AG08395 (cell line): ENCODE measurements at regions not wholly inside any gene's neighbourhood (a gene's known extent, or its start where the extent isn't known, plus 50 kb on each side); places are given as distances from the start of the nearest gene placed in this dataset.

Source experiments
- DNase-seq: peaks from one replicate; pipeline ENCODE4 v3.0.0; 2012; ENCODE audit warnings: mixed read lengths, low spot score

DNA sequence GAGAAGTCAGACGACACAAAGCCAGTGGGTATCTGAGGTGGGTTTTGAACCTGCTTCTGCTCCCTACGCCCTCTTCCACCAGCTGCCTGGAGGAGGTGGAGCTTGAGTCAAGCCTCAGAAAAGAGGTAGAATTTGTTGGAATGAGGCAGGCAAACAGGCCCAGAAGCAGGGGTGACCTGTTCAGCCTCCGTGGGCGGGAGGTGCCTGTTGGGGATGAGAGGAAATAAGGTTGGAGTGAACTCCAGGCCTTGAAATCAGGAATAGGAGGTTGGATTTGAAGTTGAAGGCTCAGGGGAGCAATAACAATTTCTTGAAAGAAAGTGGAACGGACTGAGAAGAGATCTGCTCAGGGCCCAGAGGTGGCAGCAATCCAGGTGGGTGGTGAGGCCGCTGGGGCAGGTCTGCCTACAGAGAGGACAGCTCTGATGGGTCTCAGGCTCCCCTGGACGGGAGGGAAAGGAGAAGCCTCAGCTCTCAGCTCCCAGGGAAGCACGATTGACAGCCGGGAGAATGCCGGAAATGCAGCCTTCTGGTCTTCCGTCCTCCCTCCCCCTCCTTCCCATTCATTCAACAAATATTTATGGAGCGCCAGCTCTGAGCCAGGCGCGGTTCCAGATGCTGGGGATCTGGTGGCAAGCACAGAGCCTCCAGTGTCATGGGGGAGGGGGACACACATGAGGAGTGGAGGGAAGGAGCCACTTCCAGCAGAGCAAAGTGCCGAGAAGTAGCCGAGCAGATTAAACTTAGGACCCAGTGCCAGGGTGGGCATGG lies 61.9 kb upstream of the CIBAR2 start:
- DNase-seq, result peak; percentile 89

DNA sequence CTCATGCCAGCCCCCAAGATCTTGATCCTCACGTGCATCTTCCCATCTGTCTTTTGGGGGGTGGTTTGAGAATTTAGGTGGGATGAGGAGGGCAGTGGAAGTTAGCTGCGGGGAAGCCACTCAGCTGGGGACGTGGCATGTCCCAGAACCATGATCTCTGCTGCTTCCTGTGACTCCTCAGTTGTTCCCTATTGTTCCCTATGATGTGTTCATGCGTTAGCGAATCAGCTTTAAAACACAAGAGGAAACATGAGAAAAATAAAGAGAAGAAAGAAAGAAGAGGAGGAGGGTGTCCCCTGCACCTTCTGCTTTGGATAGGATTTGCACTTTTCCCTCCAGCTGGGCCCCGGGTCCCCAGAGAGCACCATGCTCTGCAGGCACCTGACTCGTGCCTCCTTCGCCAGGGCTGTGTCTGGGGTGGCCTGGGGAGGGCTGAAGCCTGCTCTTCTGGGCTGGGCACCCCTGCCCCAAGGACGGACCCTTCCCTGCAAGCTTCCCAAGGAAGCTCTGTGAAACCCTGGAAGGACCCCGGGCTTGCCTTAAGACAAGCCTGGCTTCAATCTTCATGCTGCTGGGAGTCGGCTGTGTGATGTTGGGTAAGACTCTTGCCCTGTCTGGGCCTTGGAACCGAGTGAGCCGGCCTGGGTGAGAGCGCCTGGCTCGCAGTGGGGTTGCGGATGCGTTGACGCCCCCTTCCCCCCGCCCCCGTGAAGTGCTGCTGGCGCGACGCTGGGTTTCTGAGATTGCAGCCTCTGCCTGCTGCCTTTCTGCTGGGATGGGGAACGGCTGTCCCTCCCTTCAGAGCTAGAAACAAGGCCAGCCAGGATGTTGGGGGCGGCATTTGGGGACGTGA lies 62.8 kb upstream of the CIBAR2 start:
- peak; percentile 41 for DNase-seq

GRCh38 chr16:85175724-85176233 lies 63.5 kb upstream of the CIBAR2 start:
- no peak for DNase-seq

DNA sequence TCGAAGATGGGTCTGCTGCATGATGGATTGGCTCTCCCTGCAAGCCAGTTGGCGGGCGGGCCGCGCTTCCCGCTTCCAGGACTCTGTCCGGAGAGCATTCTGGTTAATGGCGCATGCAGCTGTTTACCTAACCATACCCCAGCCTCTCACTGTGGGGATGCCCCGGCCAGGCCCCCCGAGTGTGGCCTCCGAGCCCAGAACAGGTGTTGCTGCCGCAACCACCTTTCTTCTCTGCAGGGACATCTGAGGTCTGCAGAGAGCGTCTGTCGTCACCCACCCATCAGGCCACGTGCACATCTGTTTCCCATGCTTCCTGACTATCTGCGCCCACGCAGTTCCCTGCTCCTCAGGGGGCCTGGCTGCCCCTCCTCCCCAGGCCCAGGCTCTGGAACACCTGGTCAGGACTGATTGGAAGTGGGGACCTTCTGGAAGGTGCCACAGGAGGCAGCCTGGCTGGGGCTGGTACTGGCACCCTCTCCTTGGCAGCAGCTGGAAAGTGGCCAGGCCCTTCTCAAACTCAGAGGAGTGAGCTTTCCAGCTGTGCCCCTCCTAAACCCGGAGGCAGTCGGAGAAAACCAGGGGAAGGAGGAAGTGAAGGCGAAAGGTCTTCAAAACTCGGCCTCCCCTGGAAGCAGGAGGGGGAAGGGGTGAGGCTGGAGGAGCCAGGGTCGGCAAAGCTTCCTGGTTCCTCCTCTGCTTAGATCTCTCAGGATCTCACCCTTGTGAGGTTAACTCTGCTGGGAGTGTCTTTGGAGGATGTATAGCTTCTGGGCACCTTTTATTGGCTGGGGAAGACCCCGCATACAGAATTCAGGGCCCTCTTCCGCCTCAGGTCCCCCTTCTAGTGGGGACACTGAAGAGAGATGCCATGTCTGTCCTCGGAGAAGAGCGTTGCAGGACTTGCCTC lies 64.5 kb upstream of the CIBAR2 start:
- no peak for DNase-seq

- no peak for DNase-seq
Observed at GRCh38 chr16:85177448-85177846, 65.2 kb upstream of the CIBAR2 start.

GRCh38 chr16:85178006-85178591 lies 65.8 kb upstream of the CIBAR2 start:
- DNase-seq, result no peak

GRCh38 chr16:85178596-85178995 lies 66.3 kb upstream of the CIBAR2 start:
- no peak for DNase-seq

DNA sequence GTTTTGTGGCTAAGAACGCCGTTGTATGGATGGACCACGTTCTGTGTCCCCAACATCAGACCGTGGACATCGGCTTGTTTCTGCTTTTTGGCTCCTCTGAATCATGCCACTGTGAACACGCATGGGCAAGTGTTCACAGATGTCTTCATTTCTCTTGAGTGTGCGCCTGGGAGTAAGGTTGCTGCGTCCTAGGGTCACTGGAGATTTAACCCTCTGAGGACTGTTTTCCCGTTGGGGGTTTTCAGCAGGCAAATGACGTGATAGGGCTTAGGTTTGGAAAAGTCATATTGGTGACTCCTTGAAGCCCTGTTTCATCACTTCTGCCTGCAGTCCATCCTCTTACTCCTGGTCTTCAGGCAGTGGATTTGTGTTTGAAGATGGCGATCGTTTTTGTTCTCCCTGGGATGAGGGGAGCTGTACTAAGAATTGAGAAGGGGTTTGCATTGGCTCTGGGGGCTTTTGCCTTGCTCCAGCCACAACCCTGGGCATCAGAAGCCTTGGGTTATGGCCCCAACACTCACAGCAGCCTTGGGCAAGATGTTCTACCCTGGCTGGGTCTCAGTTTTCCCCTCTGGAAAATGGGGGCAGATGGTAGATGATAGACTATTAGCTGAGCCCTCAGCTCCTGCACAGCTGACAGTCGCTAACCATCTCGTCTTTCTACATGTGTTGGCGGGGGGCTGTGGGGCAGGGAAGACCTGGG lies 67.2 kb upstream of the CIBAR2 start:
- peak; percentile 32 for DNase-seq

- DNase-seq, result no peak
Observed at GRCh38 chr16:85180047-85180826, 68.0 kb upstream of the CIBAR2 start.

- DNase-seq, result no peak
Observed at GRCh38 chr16:85180827-85181738, 68.8 kb upstream of the CIBAR2 start.

GRCh38 chr16:85181739-85182129 lies 69.5 kb upstream of the CIBAR2 start:
- no peak for DNase-seq

DNA sequence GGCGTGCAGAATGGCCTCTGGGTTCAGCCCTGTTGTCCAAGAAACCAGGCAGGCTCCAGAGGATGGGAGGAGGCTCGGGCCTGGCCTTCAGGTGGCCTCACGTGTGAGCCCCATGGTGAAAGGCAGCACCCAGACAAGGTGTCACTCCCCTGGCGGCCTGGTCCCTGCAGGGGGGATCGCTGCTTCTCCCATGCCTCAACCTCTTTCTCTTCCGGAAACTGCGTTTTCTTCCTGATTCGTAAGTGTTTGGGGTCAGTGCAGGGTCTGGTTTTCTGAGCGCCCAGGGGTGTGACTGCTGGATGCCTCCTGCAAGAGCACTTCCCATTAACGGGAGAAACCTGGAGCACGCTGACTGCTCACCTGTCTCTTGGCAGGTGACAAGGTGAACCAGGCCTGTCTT lies 70.0 kb upstream of the CIBAR2 start:
- DNase-seq, result no peak

- no peak for DNase-seq
Observed at GRCh38 chr16:85182774-85183173, 70.5 kb upstream of the CIBAR2 start.

DNA sequence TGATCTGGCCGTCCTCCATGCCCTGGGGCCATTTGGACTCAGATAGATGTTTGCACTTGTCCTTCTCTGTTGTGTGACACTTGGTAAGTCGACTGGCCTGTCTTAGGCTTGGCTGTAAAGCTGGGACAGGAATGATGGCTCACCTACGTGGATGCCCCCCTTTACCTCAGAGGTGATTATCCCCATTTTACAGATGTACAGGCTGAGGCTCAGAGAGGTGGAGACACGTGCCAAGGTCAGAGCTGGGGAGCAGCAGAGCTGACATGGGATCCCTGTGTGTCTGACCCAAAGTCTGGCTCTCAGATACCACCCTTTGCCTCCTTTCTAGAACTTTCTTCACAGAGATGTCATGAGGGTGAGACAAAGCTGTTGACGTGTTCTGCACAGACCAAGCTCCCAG lies 71.3 kb upstream of the CIBAR2 start:
- no peak for DNase-seq

DNA sequence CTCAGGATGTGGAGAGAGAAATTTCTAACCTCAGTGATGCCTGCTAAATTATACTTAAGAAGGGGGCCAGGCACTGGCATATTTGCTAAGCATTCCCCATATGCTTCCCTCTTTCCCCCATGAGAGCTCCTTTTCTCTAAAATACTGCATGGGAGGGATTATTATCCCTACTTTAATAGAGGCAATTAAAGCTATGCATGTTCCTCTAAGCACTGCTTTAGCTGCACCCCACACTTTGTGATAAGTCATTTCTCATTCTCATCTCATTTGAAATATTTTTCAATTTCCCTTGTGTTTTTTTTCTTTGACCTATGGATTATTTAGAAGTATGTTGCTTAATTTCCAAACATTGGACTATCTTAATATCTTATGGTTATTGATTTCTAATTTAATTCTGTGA lies 72.1 kb upstream of the CIBAR2 start:
- no peak for DNase-seq

GRCh38 chr16:85185303-85186100 lies 73.2 kb upstream of the CIBAR2 start:
- no peak for DNase-seq

GRCh38 chr16:85187002-85187401 lies 74.7 kb upstream of the CIBAR2 start:
- DNase-seq, result peak; percentile 89

DNA sequence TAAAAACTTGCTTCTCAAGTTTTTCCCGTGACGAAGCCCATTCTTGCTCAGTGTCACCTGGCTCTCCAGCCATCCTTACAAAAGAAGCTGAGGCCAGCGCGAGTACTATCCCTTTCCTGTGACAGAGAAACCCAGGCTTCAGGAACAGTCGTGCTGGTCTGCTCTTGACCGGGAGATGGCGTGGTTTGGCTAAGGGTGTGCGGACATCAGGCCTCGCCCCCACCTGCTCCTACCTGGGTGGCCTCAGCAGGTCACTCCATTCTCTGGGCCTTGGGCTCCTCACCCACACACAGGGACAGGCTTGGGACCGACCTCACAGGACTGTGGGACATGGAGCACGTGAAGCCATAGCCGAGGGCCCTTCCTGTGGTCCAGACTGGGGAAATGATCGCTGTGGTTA lies 75.2 kb upstream of the CIBAR2 start:
- no peak for DNase-seq
